ENCODE measurements at regions not wholly inside any gene's neighbourhood (a gene's known extent, or its start where the extent isn't known, plus 50 kb on each side); places are given as distances from the start of the nearest gene placed in this dataset.
"Not testable (repeated sequence)": the region's sequence is repeated elsewhere in the genome, so short reads cannot be mapped to it uniquely, and the experiment has no call there.

DNA sequence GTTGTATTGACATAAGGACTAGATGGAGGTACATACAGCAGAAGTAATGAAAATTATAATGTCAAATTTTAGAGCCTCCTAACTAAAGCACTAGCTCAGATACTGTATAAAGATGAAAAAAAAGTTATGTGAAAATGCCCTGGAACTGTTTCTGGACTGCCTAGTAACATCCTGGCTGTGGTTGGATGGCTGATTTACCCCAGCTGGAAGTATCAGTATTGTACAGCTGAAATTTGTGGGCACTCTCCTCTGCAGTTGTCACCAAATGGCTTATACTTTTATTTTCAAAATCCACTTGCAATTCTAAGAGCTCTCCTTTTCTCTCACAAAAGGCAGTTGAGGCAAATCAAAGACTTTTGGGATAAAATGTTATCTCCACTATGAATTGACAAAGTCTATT lies 239.2 kb downstream of the RPIA start:
- DNase-seq, result no peak

- no peak for DNase-seq
Measured at GRCh38 chr2:88932686-88933085, 241.2 kb downstream of the RPIA start.

DNA sequence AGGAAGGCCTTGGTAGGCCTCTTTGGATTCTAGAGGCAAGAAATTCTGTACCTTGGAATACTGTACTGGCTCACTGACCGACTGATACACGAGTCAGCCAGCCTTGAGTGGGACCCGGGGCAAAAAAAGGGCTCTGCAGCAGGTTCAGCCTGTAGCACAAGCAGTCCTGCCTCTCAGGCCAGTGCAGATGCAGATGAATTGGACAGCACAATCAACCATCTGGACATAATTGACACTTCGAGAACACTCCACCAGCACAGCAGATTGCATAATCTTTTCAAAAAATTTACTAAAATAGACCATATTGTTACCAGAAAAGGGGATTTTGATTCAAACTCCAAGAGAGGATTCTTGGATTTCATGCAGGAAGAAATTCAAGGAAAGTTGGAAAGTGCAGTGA lies 241.6 kb downstream of the RPIA start:
- DNase-seq, result no peak

DNA sequence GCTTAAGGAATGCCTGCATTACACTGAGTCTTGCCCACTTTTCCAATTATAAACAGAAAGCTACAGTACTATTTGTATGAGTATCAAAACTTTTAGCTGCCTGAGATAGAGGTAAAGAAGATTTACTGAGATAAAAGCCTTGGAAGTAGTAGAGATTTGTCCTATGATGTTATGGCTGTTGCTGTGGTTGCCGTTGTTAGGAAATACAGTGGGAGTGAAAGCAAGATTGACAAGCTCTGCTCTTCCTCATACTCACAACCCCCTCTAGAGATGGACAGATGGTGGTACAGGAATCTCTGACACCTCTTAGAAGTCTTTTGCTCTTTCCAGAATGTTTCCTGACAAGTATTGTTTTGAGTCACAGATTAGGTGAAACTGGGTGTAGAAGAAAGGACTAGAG lies 242.5 kb downstream of the RPIA start:
- DNase-seq, result no peak

DNA sequence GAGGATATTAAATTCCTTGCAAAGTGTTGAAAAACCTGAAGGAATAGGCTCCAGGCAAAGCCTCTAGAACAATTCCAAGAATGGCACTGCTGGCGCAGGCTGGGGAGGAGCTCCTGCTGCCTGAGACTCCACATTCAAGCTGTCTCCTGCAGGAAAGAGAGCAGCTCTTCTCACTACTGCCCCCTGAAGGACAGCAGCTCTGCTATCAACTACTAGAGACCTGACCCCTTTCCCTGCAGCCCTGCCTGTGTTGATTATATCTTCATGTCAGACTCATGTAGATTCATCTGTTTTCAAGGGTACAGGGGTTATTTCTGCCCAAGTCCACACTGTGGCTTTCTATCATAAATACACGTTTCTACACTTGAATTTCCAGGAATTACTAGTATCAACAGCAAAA lies 249.7 kb downstream of the RPIA start:
- DNase-seq, result not testable (repeated sequence)

- no peak for DNase-seq
Measured at GRCh38 chr2:88942798-88943197, 251.3 kb downstream of the RPIA start.

DNA sequence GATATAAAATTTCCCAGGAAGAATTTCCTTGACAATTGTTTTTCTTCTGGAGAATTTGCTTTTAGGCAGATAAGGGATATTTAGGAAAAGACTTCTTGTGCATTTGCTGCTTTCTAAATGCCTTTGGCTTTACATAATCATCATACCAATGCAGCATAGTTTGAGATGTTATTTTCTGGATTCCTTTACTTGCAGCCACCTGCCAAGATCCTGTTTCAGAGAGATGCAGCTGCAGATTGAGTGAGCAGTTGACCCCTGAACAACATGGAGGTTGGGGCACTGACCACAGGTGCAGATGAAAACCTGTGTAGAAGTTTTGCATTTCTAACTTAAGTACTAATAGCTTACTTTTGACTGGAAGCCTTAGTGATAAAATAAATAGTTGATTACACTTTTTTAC lies 257.9 kb downstream of the RPIA start:
- no peak for DNase-seq

DNA sequence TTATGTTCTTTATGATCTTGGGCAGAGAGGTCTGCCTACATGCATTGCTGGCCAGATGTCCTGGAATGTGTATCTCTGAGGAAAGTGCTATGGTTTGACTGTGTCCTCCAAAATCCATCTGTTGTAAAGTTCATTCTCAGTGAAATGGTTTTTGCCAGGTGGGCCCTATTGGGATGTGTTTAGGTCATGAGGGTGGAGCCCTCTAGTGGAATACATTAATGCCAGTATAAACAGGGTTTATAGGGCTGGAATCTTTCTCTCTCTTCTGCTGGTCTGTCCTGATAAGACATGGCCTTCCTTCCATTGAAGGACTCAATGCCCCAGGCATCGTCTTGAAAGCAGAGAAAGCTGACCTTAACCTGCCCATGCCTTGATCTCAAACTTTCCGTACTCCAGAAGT lies 258.5 kb downstream of the RPIA start:
- DNase-seq, result no peak

GRCh38 chr2:88955607-88956006 lies 264.1 kb downstream of the RPIA start:
- no peak for DNase-seq

GRCh38 chr2:88959480-88960204 lies 268.2 kb downstream of the RPIA start:
- DNase-seq, result no peak

DNA sequence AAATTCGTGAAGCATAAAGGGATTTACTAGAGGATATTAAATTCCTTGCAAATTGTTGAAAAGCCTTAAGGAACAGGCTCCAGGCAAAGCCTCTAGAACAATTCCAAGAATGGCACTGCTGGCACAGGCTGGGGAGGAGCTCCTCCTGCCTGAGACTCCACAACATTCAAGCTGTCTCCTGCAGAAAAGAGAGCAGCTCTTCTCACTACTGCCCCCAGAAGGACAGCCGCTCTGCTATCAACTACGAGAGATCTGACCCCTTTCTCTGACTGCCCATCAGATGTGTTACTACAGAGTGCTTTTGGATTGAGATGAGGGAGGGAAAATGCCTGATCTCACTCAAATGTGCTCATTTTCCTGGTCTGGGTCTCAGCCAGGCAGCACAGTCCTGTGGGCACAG lies 269.9 kb downstream of the RPIA start:
- not testable (repeated sequence) for DNase-seq

GRCh38 chr2:88967844-88968243 lies 276.4 kb downstream of the RPIA start:
- DNase-seq, result no peak

DNA sequence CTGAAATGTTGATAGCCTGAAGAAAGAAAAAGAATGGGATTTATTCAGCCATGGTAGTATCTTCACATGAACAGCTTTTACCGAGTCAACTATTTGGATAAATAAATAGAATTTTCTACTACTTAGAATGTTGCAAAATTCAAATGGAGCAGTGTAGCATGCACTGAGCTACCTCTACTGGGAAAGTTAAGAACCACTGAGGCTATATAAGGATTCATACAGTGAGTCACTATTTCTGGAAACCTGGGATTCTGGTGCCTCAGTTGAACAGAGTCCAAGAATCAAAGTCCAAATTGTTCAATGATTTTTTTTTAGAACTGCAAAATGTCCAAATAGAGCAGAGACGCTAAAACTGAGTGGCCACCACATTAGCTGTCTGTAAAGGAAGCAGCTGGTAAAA lies 286.5 kb downstream of the RPIA start:
- DNase-seq, result not testable (repeated sequence)

- not testable (repeated sequence) for DNase-seq
Measured at GRCh38 chr2:88978446-88978845, 287.0 kb downstream of the RPIA start.

GRCh38 chr2:88984079-88984478 lies 292.6 kb downstream of the RPIA start:
- DNase-seq, result not testable (repeated sequence)

DNA sequence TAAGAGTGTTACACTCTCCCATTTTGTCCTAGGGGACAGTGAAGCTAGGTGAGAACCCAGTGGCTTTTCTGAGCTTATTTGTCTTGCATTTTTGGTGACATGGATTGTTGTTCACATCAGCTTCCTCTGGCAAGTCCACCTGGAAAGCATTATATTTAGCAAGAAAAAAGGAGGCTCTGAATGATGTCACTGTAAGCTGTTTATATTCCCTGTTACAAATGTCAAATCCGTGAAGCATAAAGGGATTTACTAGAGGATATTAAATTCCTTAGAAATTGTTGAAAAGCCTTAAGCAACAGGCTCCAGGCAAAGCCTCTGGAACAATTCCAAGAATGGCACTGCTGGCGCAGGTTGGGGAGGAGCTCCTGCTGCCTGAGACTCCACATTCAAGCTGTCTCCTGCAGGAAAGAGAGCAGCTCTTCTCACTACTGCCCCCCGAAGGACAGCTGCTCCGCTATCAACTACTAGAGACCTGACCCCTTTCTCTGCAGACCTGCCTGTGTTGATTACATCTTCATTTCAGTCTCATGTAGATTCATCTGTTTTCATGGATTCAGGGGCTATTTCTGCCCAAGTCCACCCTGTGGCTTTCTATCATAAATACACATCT lies 295.4 kb downstream of the RPIA start:
- not testable (repeated sequence) for DNase-seq

DNA sequence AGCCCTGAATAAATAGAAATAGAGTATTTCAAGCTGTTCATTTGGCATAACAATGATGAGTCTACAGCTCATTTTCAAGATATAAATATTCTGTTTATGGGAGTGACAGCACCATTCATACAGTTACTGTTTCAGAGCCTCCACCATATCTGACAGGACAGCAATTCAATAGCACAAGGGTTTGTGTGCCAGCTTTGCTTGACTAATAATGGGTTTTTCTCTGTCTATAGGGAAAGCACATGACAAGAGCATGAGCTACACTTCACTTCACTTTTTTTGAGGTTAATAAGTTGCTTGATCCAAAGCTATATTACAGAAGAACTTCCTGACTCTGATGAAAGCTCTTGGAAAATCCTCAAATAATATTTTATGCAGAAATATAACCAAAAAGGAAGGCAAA lies 297.1 kb downstream of the RPIA start:
- DNase-seq, result not testable (repeated sequence)

DNA sequence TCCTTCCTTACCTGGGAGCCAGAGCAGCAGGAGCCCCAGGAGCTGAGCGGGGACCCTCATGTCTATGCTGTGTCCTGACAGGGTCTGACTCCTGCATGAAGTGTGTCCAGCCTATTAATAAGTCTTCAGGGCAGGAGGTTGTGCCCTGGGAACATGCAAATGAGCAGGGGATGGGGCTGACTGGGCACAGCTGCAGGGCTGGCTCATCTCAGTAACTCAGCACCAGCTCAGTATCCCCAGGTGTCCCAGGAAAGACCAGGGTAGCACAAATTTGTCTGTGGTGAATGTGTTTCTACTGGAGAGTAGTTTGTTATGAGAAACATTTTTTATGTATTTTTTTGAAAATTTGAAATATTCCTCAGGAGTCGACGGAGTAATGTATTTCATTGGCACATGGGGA lies 301.3 kb downstream of the RPIA start:
- DNase-seq, result not testable (repeated sequence)

DNA sequence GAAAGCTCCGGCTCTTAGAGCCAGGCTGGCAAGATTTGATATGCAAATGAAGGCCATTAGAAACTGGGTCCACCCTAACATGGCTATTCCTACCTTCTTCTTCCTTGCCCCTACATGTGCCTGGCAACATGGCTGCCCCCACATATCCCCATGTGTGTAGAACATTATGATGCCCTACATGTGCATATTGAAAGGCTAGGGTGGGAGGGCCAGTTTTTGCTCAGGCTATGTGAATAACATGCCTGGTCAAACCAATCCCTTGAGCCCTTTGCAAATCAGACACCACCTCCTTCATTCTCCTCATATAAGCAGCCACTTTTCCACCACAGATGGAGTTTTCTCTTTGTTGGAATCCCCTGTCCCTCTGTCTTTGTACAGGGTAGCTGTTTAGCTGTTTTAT lies 303.4 kb downstream of the RPIA start:
- not testable (repeated sequence) for DNase-seq

DNA sequence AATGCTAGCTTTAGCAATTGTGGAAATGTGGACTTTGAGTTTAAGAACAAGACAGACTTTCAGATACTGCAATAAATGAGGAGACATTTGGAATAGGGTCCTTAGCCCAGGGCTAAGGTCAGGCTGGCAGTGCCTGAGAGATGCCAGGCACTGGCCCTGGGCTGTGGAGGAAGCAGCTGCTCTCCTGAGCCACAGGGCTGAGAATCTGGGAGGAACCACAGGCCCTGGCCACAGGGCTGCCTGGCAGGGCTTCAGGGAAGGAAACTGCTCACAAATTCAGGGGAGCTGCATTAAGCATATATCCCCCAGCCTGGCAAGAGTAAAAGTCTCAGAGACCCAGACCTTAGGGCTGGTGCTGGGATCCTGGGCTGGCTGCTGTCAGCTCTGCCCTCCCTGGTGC lies 305.1 kb downstream of the RPIA start:
- not testable (repeated sequence) for DNase-seq

DNA sequence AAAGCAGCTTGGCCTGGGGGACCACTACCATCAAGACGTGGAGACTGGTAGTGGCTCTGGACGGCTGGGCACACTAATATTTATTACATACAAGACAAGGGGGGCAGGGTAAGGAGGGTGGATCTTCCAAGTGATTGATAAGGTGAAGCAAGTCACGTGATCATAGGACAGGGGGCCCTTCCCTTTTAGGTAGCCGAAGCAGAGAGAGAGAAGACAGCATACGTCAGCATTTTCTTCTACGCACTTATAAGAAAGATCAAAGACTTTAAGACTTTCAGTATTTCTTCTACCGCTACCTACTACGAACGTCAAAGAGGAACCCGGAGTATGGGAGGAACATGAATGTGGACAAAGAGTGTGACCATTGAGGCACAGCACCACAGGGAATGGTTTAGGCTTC lies 307.9 kb downstream of the RPIA start:
- DNase-seq, result no peak

GRCh38 chr2:89000235-89000634 lies 308.8 kb downstream of the RPIA start:
- no peak for DNase-seq

DNA sequence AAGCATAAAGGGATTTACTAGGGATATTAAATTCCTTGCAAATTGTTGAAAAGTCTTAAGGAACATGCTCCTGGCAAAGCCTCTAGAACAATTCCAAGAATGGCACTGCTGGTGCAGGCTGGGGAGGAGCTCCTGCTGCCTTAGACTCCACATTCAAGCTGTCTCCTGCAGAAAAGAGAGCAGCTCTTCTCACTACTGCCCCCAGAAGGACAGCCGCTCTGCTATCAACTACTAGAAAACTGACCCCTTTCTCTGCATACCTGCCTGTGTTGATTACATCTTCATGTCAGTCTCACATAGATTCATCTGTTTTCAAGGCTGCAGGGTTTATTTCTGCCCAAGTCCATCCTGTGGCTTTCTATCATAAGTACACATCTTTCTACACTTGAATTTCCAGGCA lies 312.8 kb downstream of the RPIA start:
- DNase-seq, result not testable (repeated sequence)

- DNase-seq, result not testable (repeated sequence)
Measured at GRCh38 chr2:89020566-89020965, 329.1 kb downstream of the RPIA start.

- not testable (repeated sequence) for DNase-seq
Measured at GRCh38 chr2:89026296-89026695, 334.8 kb downstream of the RPIA start.
